H1 (cell line): ENCODE measurements at regions not wholly inside any gene's neighbourhood (a gene's known extent, or its start where the extent isn't known, plus 50 kb on each side); places are given as distances from the start of the nearest gene placed in this dataset.

Experiments
- CTCF ChIA-PET: fragments of 300-600 bp; sonication (Branson Sonifier 250); formaldehyde crosslinking; loops from one replicate; lab custom pipeline; 2021; ENCODE audit not compliant: partially characterized antibody; lab: Charles Lee
- POLR2A ChIA-PET: fragments of 300-600 bp; sonication (Branson Sonifier 250); formaldehyde crosslinking; loops from one replicate; lab custom pipeline; 2021; ENCODE audit warnings: inconsistent platforms; ENCODE audit not compliant: partially characterized antibody; lab: Charles Lee
- DNase-seq, 2 experiments: peaks; one replicate each; pipeline versions ENCODE4 v3.0.0 to v3.0.0-alpha.2; 2010 to 2022; ENCODE audit warnings: low spot score in 2 of 2, low read depth in 1 of 2, mixed read lengths in 1 of 2
- FAIRE-seq: peaks from 2 replicates; lab custom pipeline; 2011; peaks lifted over from hg19 to GRCh38; lab: Jason Lieb, UNC
- H2AFZ ChIP-seq: 2 replicates; pipeline ENCODE4 v1.8.1; 2012; ENCODE audit warnings: low read length, inconsistent platforms
- H2AK5ac ChIP-seq: 2 replicates; pipeline ENCODE4 v1.6.1; 2013; ENCODE audit warnings: low read depth, low read length
- H2BK120ac ChIP-seq: replicated peaks from 2 replicates; pipeline ENCODE3; 2013; ENCODE audit warnings: low read depth, low read length, inconsistent platforms
- H2BK12ac ChIP-seq: 2 replicates; pipeline ENCODE4 v1.6.1; 2013; ENCODE audit warnings: low read depth, low read length
- H2BK15ac ChIP-seq: 2 replicates; pipeline ENCODE4 v1.6.1; 2013; ENCODE audit warnings: low read length
- H2BK20ac ChIP-seq: 2 replicates; pipeline ENCODE4 v1.6.1; 2013; ENCODE audit warnings: low read length
- H2BK5ac ChIP-seq: 2 replicates; pipeline ENCODE4 v1.6.1; 2013; ENCODE audit warnings: low read depth, low read length
- H3K14ac ChIP-seq: 2 replicates; pipeline ENCODE4 v1.6.1; 2013; ENCODE audit warnings: inconsistent platforms; ENCODE audit not compliant: insufficient read length
- H3K18ac ChIP-seq: 2 replicates; pipeline ENCODE4 v1.6.1; 2013; ENCODE audit warnings: low read length; ENCODE audit errors: extremely low read depth
- H3K23ac ChIP-seq: 2 replicates; pipeline ENCODE4 v1.6.1; 2013; ENCODE audit warnings: inconsistent platforms; ENCODE audit not compliant: insufficient read length
- H3K23me2 ChIP-seq: 2 replicates; pipeline ENCODE4 v1.6.1; 2013; ENCODE audit warnings: low read depth, low read length
- H3K27ac ChIP-seq: 2 replicates; pipeline ENCODE4 v1.6.1; 2011; ENCODE audit warnings: low read depth, low read length, inconsistent platforms
- H3K27me3 ChIP-seq, 4 experiments: replicated peaks in 1 of 4; 1 replicate in 1 of 4; 2 replicates in 3 of 4; pipeline versions ENCODE4 v1.6.1 to v1.8.1; 2011 to 2013; ENCODE audit warnings: low read length in 3 of 4, mild to moderate bottlenecking in 3 of 4, inconsistent platforms in 2 of 4, mixed read lengths in 2 of 4, moderate library complexity in 1 of 4; ENCODE audit not compliant: control insufficient read depth in 3 of 4, insufficient read depth in 3 of 4; ENCODE audit errors: extremely low read depth in 1 of 4
- H3K36me3 ChIP-seq, 4 experiments: 2 replicates each; pipeline versions ENCODE4 v1.6.1 to v1.8.1; 2011 to 2013; ENCODE audit warnings: mild to moderate bottlenecking in 4 of 4, low read length in 3 of 4, moderate library complexity in 2 of 4, control low read depth in 1 of 4, inconsistent platforms in 1 of 4; ENCODE audit not compliant: insufficient read depth in 4 of 4, control insufficient read depth in 2 of 4
- H3K4ac ChIP-seq: replicated peaks from 2 replicates; pipeline ENCODE3; 2013; ENCODE audit warnings: low read length, low read depth, mixed read lengths, inconsistent platforms; ENCODE audit not compliant: insufficient read length
- H3K4me1 ChIP-seq, 4 experiments: replicated peaks in 1 of 4; 1 replicate in 1 of 4; 2 replicates in 3 of 4; pipeline versions ENCODE4 v1.6.1 to v1.8.1; 2011 to 2013; ENCODE audit warnings: low read length in 3 of 4, inconsistent platforms in 2 of 4, mixed read lengths in 1 of 4; ENCODE audit not compliant: insufficient read depth in 4 of 4, control insufficient read depth in 3 of 4
- H3K4me2 ChIP-seq, 2 experiments: 2 replicates each; pipeline versions ENCODE4 v1.6.1 to v1.8.1; 2011 to 2013; ENCODE audit warnings: low read depth in 2 of 2, low read length in 2 of 2, control low read depth in 1 of 2, inconsistent platforms in 1 of 2, mild to moderate bottlenecking in 1 of 2; ENCODE audit not compliant: insufficient read depth in 1 of 2
- H3K4me3 ChIP-seq, 4 experiments: fragments of 200-600, 300-600 bp in 1 of 4; sonication (generic), shearing (Covaris generic), sonication (Bioruptor Twin) in 1 of 4; 2 replicates each; pipeline versions ENCODE4 v1.5.1 to v1.8.1; 2011 to 2016; ENCODE audit warnings: low read length in 4 of 4, low read depth in 3 of 4, control low read depth in 2 of 4, inconsistent platforms in 2 of 4, mild to moderate bottlenecking in 2 of 4, mixed read lengths in 1 of 4, moderate library complexity in 1 of 4; ENCODE audit not compliant: insufficient read depth in 2 of 4; ENCODE audit errors: extremely low read depth in 1 of 4
- H3K56ac ChIP-seq: replicated peaks from 2 replicates; pipeline ENCODE3; 2013; ENCODE audit warnings: low read depth, mild to moderate bottlenecking, mixed read lengths, low read length, inconsistent platforms; ENCODE audit not compliant: insufficient read length
- H3K79me1 ChIP-seq: 2 replicates; pipeline ENCODE4 v1.6.1; 2013; ENCODE audit warnings: low read depth, low read length, control low read depth
- H3K79me2 ChIP-seq, 2 experiments: 2 replicates each; pipeline versions ENCODE4 v1.6.1 to v1.8.1; 2012 to 2013; ENCODE audit warnings: low read length in 2 of 2, mild to moderate bottlenecking in 2 of 2, inconsistent platforms in 1 of 2; ENCODE audit not compliant: insufficient read depth in 2 of 2, control insufficient read depth in 1 of 2
- H3K9ac ChIP-seq, 4 experiments: replicated peaks in 1 of 4; 1 replicate in 1 of 4; 2 replicates in 3 of 4; pipeline versions ENCODE4 v1.6.1 to v1.8.1; 2011 to 2013; ENCODE audit warnings: low read depth in 3 of 4, low read length in 3 of 4, control low read depth in 2 of 4, mild to moderate bottlenecking in 2 of 4, moderate library complexity in 2 of 4, inconsistent platforms in 1 of 4; ENCODE audit errors: extremely low read depth in 1 of 4
- H3K9me3 ChIP-seq, 2 experiments: 2 replicates each; pipeline versions ENCODE4 v1.6.1 to v1.8.1; 2012 to 2013; ENCODE audit warnings: mild to moderate bottlenecking in 2 of 2, moderate library complexity in 2 of 2, control low read depth in 1 of 2, inconsistent platforms in 1 of 2, low read depth in 1 of 2, low read length in 1 of 2, mixed read lengths in 1 of 2; ENCODE audit not compliant: insufficient read depth in 2 of 2
- H4K20me1 ChIP-seq, 2 experiments: replicated peaks in 1 of 2; 2 replicates each; pipeline versions ENCODE3 to v1.8.1; 2011 to 2013; ENCODE audit warnings: inconsistent platforms in 2 of 2, low read length in 2 of 2, mild to moderate bottlenecking in 1 of 2; ENCODE audit not compliant: insufficient read depth in 2 of 2, control insufficient read depth in 1 of 2
- H4K5ac ChIP-seq: 2 replicates; pipeline ENCODE4 v1.6.1; 2013; ENCODE audit warnings: low read length, low read depth, mixed read lengths, inconsistent platforms; ENCODE audit not compliant: insufficient read length
- H4K8ac ChIP-seq: 2 replicates; pipeline ENCODE4 v1.8.0; 2013; ENCODE audit warnings: mild to moderate bottlenecking, moderate library complexity, low read length, inconsistent platforms; ENCODE audit not compliant: insufficient read depth; ENCODE audit errors: extremely low read depth
- H4K91ac ChIP-seq: replicated peaks from 2 replicates; pipeline ENCODE3; 2013; ENCODE audit warnings: low read length, mixed read lengths, inconsistent platforms; ENCODE audit not compliant: insufficient read length
- ASH2L ChIP-seq: fragments of 200-600, 300-600 bp; sonication (generic); IDR thresholded peaks from one replicate; pipeline ENCODE4 v1.7.1; 2017; ENCODE audit warnings: low read length
- BACH1 ChIP-seq: IDR thresholded peaks from 2 replicates; pipeline ENCODE4 v1.6.1; 2012; ENCODE audit warnings: low read length, improper control_type of control experiment
- CBX8 ChIP-seq: fragments of 300-800, 300-1000 bp; sonication (generic); IDR thresholded peaks from 2 replicates; pipeline ENCODE4 v1.7.1; 2016; ENCODE audit warnings: low read depth, low read length, borderline replicate concordance
- E2F6 ChIP-seq: IDR thresholded peaks from 2 replicates; pipeline ENCODE4 v1.6.1; 2012; ENCODE audit warnings: inconsistent platforms
- EP300 ChIP-seq, 2 experiments: IDR thresholded peaks; 1 replicate in 1 of 2; 2 replicates in 1 of 2; pipeline ENCODE4 v1.6.1; 2011 to 2012; ENCODE audit warnings: low read depth in 2 of 2, low read length in 2 of 2, mild to moderate bottlenecking in 2 of 2, borderline replicate concordance in 1 of 2, inconsistent platforms in 1 of 2, moderate library complexity in 1 of 2
- HDAC2 ChIP-seq, 2 experiments: fragments of 300-600 bp in 1 of 2; sonication (generic) in 1 of 2; IDR thresholded peaks; 2 replicates each; pipeline ENCODE4 v1.6.1; 2011 to 2012; ENCODE audit warnings: low read depth in 2 of 2, low read length in 2 of 2, mild to moderate bottlenecking in 2 of 2, moderate library complexity in 2 of 2, borderline replicate concordance in 1 of 2, inconsistent platforms in 1 of 2
- MAFK ChIP-seq: IDR thresholded peaks from 2 replicates; pipeline ENCODE4 v1.6.1; 2012; ENCODE audit warnings: low read depth, mild to moderate bottlenecking, improper control_type of control experiment, low read length
- RXRA ChIP-seq: IDR thresholded peaks from 2 replicates; pipeline ENCODE4 v1.6.1; 2011; ENCODE audit warnings: low read depth, mild to moderate bottlenecking, low read length, moderate library complexity; ENCODE audit not compliant: insufficient read depth
- SP4 ChIP-seq: IDR thresholded peaks from 2 replicates; pipeline ENCODE4 v1.6.1; 2012; ENCODE audit warnings: low read length, inconsistent platforms
- TEAD4 ChIP-seq: IDR thresholded peaks from 2 replicates; pipeline ENCODE4 v1.6.1; 2012; ENCODE audit warnings: low read depth, low read length, inconsistent platforms, mixed read lengths
- ZNF274 ChIP-seq: IDR thresholded peaks from 2 replicates; pipeline ENCODE4 v1.7.0; 2012; ENCODE audit warnings: low read length, borderline replicate concordance; ENCODE audit errors: extremely low read depth
- WGBS, 2 experiments: shearing (Covaris generic) in 1 of 2; methylation state at CpG; one replicate each; pipeline versions ENCODE4 v1.1.6 to v1.1.7; 2013 to 2015; ENCODE audit warnings: low lambda C conversion rate in 2 of 2, mixed read lengths in 2 of 2, inconsistent platforms in 1 of 2, low coverage in 1 of 2, missing lambda C conversion rate in 1 of 2; ENCODE audit not compliant: insufficient replicate concordance in 2 of 2, insufficient coverage in 1 of 2, insufficient read length in 1 of 2; ENCODE audit errors: extremely low coverage in 1 of 2, missing lambda C conversion rate in 1 of 2; 5-methylcytosine and 5-hydroxymethylcytosine counted together

GRCh38 chr15:53216036-53216435 lies 425.9 kb upstream of the ONECUT1 start:
- no peak overlapping the region for H3K4me2 ChIP-seq
- H3K27ac ChIP-seq: no peak overlapping the region
- no peak overlapping the region for H3K23ac ChIP-seq
- no peak overlapping the region for H3K56ac ChIP-seq
- no peaks in the 10 kb centered on the region for H3K36me3 ChIP-seq
- H3K4ac ChIP-seq: no peak overlapping the region
- H2BK5ac ChIP-seq: no peak overlapping the region
- no peaks in the 10 kb centered on the region for H3K23me2 ChIP-seq
- H3K79me2 ChIP-seq: no peaks in the 10 kb centered on the region
- H3K27me3 ChIP-seq: no peaks in the 10 kb centered on the region
- H3K4me3 ChIP-seq: no peak overlapping the region
- H3K79me1 ChIP-seq: no peaks in the 10 kb centered on the region
- DNase-seq: no peak
- no peaks in the 10 kb centered on the region for H4K20me1 ChIP-seq
- H3K14ac ChIP-seq: no peak overlapping the region
- POLR2A ChIA-PET: interaction anchor here (1.2 kb wide), 1 partner anchor 13 kb away, joined by 4 read pairs; no protein-coding TSS in a partner anchor
- no peak overlapping the region for H2AFZ ChIP-seq
- no peak overlapping the region for H4K5ac ChIP-seq
- H3K4me1 ChIP-seq: no peaks in the 10 kb centered on the region
- WGBS, 2 experiments: 92% methylated on average over 3 of the region's 3 CpGs; no CpG with 5 or more reads in 1 of the 2 experiments
- H2BK120ac ChIP-seq: no peak overlapping the region
- CTCF ChIA-PET: interaction anchor here (1.5 kb wide), 1 partner anchor 19 kb away, joined by 3 read pairs; no protein-coding TSS in a partner anchor
- no peak overlapping the region for H2BK12ac ChIP-seq
- H4K91ac ChIP-seq: no peak overlapping the region
- H2BK20ac ChIP-seq: no peak overlapping the region
- H3K18ac ChIP-seq: no peak overlapping the region
- no peak overlapping the region for H2BK15ac ChIP-seq
- no peak overlapping the region for H2AK5ac ChIP-seq
- FAIRE-seq: no peak
- no peaks in the 10 kb centered on the region for H3K9me3 ChIP-seq
- no peak overlapping the region for H4K8ac ChIP-seq
- TF ChIP-seq CBX8: no peak
- no peak for TF ChIP-seq E2F6
- TF ChIP-seq MAFK: no peak
- no peak for TF ChIP-seq TEAD4
- TF ChIP-seq EP300 (IDR thresholded peaks at IDR 0.05; ENCODE audit: borderline replicate concordance in 1 of 2, low read depth in 2 of 2, low read length in 2 of 2): no peak
- TF ChIP-seq ASH2L: no peak
- TF ChIP-seq SP4: no peak
- no peak for TF ChIP-seq RXRA
- no peak for TF ChIP-seq ZNF274
- no peak for TF ChIP-seq HDAC2 (IDR thresholded peaks at IDR 0.05; ENCODE audit: borderline replicate concordance in 1 of 2, low read depth in 2 of 2, low read length in 2 of 2)
- no peak for TF ChIP-seq BACH1
- no peak overlapping the region for H3K9ac ChIP-seq
